Pancreas (tissue), 10 donors: ENCODE measurements at regions not wholly inside any gene's neighbourhood (a gene's known extent, or its start where the extent isn't known, plus 50 kb on each side); places are given as distances from the start of the nearest gene placed in this dataset.

Experiments
- ATAC-seq, 4 donors: fragments of 200-7000 bp; cut with Tn5 transposase; one replicate each; pipeline versions ENCODE4 v1.8.0 to v1.9.1; 2020; ENCODE audit warnings: mild to moderate bottlenecking in 4 of 4, moderate library complexity in 4 of 4
- DNase-seq, 6 donors: peaks; one replicate each; pipeline ENCODE4 v3.0.0-alpha.2; 2020
- FAIRE-seq: peaks from 2 replicates; lab custom pipeline; 2012; peaks lifted over from hg19 to GRCh38; lab: Jason Lieb, UNC
- H3K27ac ChIP-seq, 4 donors: fragments of 200-600 bp; sonication (generic); 1 replicate in 3 of 4; 2 replicates in 1 of 4; pipeline versions ENCODE4 v1.5.0 to v1.8.0; 2020
- H3K27me3 ChIP-seq, 4 donors: fragments of 200-600 bp; one replicate each; pipeline ENCODE4 v1.8.0; 2021
- H3K36me3 ChIP-seq, 3 donors: fragments of 200-600 bp; sonication (generic) in 1 of 3; one replicate each; pipeline versions ENCODE4 v1.5.0 to v1.8.0; 2020 to 2021
- H3K4me1 ChIP-seq, 3 donors: fragments of 200-600 bp; one replicate each; pipeline ENCODE4 v1.8.0; 2021
- H3K4me3 ChIP-seq, 4 donors: fragments of 200-600 bp; sonication (generic) in 2 of 4; one replicate each; pipeline versions ENCODE4 v1.5.0 to v1.8.0; 2020 to 2021
- H3K9me3 ChIP-seq, 4 donors: fragments of 200-600 bp; one replicate each; pipeline ENCODE4 v1.8.0; 2021
- WGBS, 2 donors: extraction: QIAGEN DNeasy Blood & Tissue Kit; methylation state at CpG; one replicate each; pipeline ENCODE4 v1.1.7; 2013; 5-methylcytosine and 5-hydroxymethylcytosine counted together
- intact Hi-C, 3 donors: fragments of 100-400 bp; cut with DNase I; formaldehyde crosslinking; loops; one replicate each; pipeline versions ENCODE4 v1.11.1 to v1.14.2; 2022
- TF ChIP-seq, protein P1 (sequence below), 4 donors: fragments of 200-600 bp; sonication (generic) in 3 of 4; IDR thresholded peaks; one replicate each; pipeline versions ENCODE4 v1.5.0 to v1.8.0; 2021; ENCODE audit warnings: antibody characterized with exemption in 4 of 4
- donor health status: healthy with polysubstance abuse.
- donor health status: DM: no; HTN: no; CAD: no; lungs with moderate emphysema.
- donor health status: DM: no; HTN: no; CAD: no.
- donor health status: control.
- donor health status: control.
- donor health status: Bipolar disorder and iron deficiency.
- donor health status: DM: yes; HTN: yes; CAD: no.
- donor health status: DM: no; HTN: no; CAD: no.
- donor health status: DM: no; HTN: no; CAD: no.
- donor health status: DM: yes; HTN: yes; CAD: no.

- WGBS, 2 donors: 76 to 85% methylated on average over 2 of the region's 2 CpGs
- Histone ChIP-seq H3K4me3 (no peak overlapping the region), H3K9me3 (no peaks in the 10 kb centered on the region), H3K36me3 (no peaks in the 10 kb centered on the region), H3K27me3 (peaks cover 0 to 12% (median 0%) of the 10 kb centered on the region in 4 donors), H3K4me1 (no peaks in the 10 kb centered on the region), H3K27ac (no peak overlapping the region)
- no peak for FAIRE-seq
- TF ChIP-seq, protein P1, sequence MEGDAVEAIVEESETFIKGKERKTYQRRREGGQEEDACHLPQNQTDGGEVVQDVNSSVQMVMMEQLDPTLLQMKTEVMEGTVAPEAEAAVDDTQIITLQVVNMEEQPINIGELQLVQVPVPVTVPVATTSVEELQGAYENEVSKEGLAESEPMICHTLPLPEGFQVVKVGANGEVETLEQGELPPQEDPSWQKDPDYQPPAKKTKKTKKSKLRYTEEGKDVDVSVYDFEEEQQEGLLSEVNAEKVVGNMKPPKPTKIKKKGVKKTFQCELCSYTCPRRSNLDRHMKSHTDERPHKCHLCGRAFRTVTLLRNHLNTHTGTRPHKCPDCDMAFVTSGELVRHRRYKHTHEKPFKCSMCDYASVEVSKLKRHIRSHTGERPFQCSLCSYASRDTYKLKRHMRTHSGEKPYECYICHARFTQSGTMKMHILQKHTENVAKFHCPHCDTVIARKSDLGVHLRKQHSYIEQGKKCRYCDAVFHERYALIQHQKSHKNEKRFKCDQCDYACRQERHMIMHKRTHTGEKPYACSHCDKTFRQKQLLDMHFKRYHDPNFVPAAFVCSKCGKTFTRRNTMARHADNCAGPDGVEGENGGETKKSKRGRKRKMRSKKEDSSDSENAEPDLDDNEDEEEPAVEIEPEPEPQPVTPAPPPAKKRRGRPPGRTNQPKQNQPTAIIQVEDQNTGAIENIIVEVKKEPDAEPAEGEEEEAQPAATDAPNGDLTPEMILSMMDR (IDR thresholded peaks at IDR 0.05): no peak
- no peak for DNase-seq
- no peak for ATAC-seq
- intact Hi-C loops: loop anchor here in 2 of 3 donors (10.0 kb wide), 1 partner anchor 937 kb away; no protein-coding TSS in a partner anchor
These were observed 91.4 kb upstream of the MAD2L1 start for GRCh38 chr4:120158046-120158445.

- no peak overlapping the region for H3K4me3 ChIP-seq
- ATAC-seq (peak in 3 of 4 donors; percentile 67 to 77 (median 74)), DNase-seq (peak in 2 of 6 donors; percentile 8 to 29), FAIRE-seq (peak; percentile 98)
- intact Hi-C loops: loop anchor here in 2 of 3 donors (10.0 kb wide), 1 partner anchor 939 kb away; no protein-coding TSS in a partner anchor
- peaks cover 0 to 12% (median 0%) of the 10 kb centered on the region in 4 donors for H3K27me3 ChIP-seq
- H3K9me3 ChIP-seq: no peaks in the 10 kb centered on the region
- TF ChIP-seq, protein P1 (IDR thresholded peaks at IDR 0.05): peak in 3 of 4 donors; percentile 37 to 56 (median 53)
- WGBS, 2 donors: 12 to 16% methylated on average over 5 of the region's 5 CpGs
- H3K36me3 ChIP-seq: no peaks in the 10 kb centered on the region
- no peak overlapping the region for H3K27ac ChIP-seq
- H3K4me1 ChIP-seq: no peaks in the 10 kb centered on the region
These were observed 89.6 kb upstream of the MAD2L1 start for GRCh38 chr4:120156120-120156718.

DNA sequence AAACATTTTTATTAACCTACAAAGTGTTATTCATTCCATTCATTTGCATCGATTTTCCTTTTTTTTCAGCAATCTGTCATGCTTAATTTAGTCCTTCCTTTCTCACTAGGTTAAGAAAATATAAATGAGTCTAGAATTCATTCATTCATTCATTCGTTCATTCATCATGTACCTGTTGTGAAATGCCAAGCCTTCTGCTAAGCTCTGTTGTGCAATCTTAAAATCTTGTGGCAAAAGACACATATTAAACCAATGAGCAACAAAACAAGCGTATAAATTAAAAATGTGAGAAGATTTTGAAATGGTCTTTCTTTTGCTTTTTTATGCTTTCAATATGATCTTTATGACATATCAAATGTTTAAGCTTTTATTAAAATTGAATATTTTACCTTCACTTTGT, 88.6 kb upstream of the MAD2L1 start:
- Histone ChIP-seq H3K4me1 (no peaks in the 10 kb centered on the region), H3K27me3 (peaks cover 0 to 12% (median 0%) of the 10 kb centered on the region in 4 donors), H3K36me3 (no peaks in the 10 kb centered on the region), H3K9me3 (no peaks in the 10 kb centered on the region), H3K27ac (no peak overlapping the region), H3K4me3 (no peak overlapping the region)
- FAIRE-seq: no peak
- ATAC-seq: no peak
- TF ChIP-seq, protein P1 (IDR thresholded peaks at IDR 0.05): no peak
- intact Hi-C loops: loop anchor here in 2 of 3 donors (10.0 kb wide), 1 partner anchor 940 kb away; no protein-coding TSS in a partner anchor
- WGBS, 2 donors: 57 to 58% methylated on average over 3 of the region's 3 CpGs
- DNase-seq: no peak

GRCh38 chr4:120144634-120145033, 78.0 kb upstream of the MAD2L1 start:
- H3K27me3 ChIP-seq: no peaks in the 10 kb centered on the region
- H3K36me3 ChIP-seq: no peaks in the 10 kb centered on the region
- DNase-seq (no peak), ATAC-seq (no peak), FAIRE-seq (no peak)
- TF ChIP-seq, protein P1 (IDR thresholded peaks at IDR 0.05): no peak
- WGBS, 2 donors: 90 to 94% methylated on average over 3 of the region's 3 CpGs
- H3K27ac ChIP-seq: no peak overlapping the region
- intact Hi-C loops: loop anchor here in 1 of 3 donors (10.0 kb wide), 1 partner anchor 1110 kb away; no protein-coding TSS in a partner anchor
- no peaks in the 10 kb centered on the region for H3K9me3 ChIP-seq
- no peak overlapping the region for H3K4me3 ChIP-seq
- no peaks in the 10 kb centered on the region for H3K4me1 ChIP-seq

GRCh38 chr4:120144041-120144440, 77.4 kb upstream of the MAD2L1 start:
- no peak for DNase-seq
- H3K27ac ChIP-seq: no peak overlapping the region
- no peaks in the 10 kb centered on the region for H3K9me3 ChIP-seq
- FAIRE-seq: no peak
- TF ChIP-seq, protein P1 (IDR thresholded peaks at IDR 0.05): no peak
- H3K4me1 ChIP-seq: no peaks in the 10 kb centered on the region
- intact Hi-C loops: loop anchor here in 1 of 3 donors (10.0 kb wide), 1 partner anchor 1111 kb away; no protein-coding TSS in a partner anchor
- no peaks in the 10 kb centered on the region for H3K27me3 ChIP-seq
- no peaks in the 10 kb centered on the region for H3K36me3 ChIP-seq
- 74 to 79% methylated on average over 5 of the region's 5 CpGs for WGBS, 2 donors
- H3K4me3 ChIP-seq: no peak overlapping the region
- no peak for ATAC-seq
